Right lobe of liver (tissue), 4 donors: ENCODE measurements at regions not wholly inside any gene's neighbourhood (a gene's known extent, or its start where the extent isn't known, plus 50 kb on each side); places are given as distances from the start of the nearest gene placed in this dataset.
A peak's percentile ranks its signal among the peaks of the same experiment; 100 is the strongest.

Source experiments
- CTCF ChIP-seq, 4 donors: fragments of 200-600 bp in 3 of 4; fragments of 450-650 bp in 1 of 4; IDR thresholded peaks; one replicate each; pipeline versions ENCODE4 v1.5.1 to v1.8.0; 2016 to 2022; ENCODE audit warnings: antibody characterized with exemption in 4 of 4, mild to moderate bottlenecking in 2 of 4
- POLR2A ChIP-seq: fragments of 450-650 bp; IDR thresholded peaks from one replicate; pipeline ENCODE4 v1.6.1; 2017; ENCODE audit warnings: antibody characterized with exemption, mild to moderate bottlenecking
- donor health status: DM: no; HTN: no; CAD: no.
- donor health status: DM: no; HTN: no; CAD: no.
- donor health status: DM: no; HTN: yes; CAD: no.

- TF ChIP-seq CTCF (IDR thresholded peaks at IDR 0.05), result peak in 3 of 4 donors; percentile 6 to 29 (median 9)
- TF ChIP-seq POLR2A, result no peak
These were observed 162.9 kb downstream of the COPRS start for GRCh38 chr17:31696184-31696602.
